Activated B cell treated with CpG ODN at 0.5 μM for 24 hours (primary cell): ENCODE measurements at regions not wholly inside any gene's neighbourhood (a gene's known extent, or its start where the extent isn't known, plus 50 kb on each side); places are given as distances from the start of the nearest gene placed in this dataset.
"Not testable (repeated sequence)": the region's sequence is repeated elsewhere in the genome, so short reads cannot be mapped to it uniquely, and the experiment has no call there.

Source experiments
- ATAC-seq: fragments of 200-7000 bp; cut with Tn5 transposase; one replicate; pipeline ENCODE4 v1.10.0; 2021; ENCODE audit warnings: low read depth, mild to moderate bottlenecking, moderate library complexity
- CTCF ChIA-PET: fragments of 350-600 bp; sonication (Branson Sonifier 250); formaldehyde crosslinking; loops from one replicate; lab custom pipeline; 2021; ENCODE audit warnings: antibody characterized with exemption; lab: Charles Lee
- POLR2A ChIA-PET: fragments of 350-600 bp; sonication (Branson Sonifier 250); formaldehyde crosslinking; loops from one replicate; lab custom pipeline; 2021; ENCODE audit warnings: antibody characterized with exemption; lab: Charles Lee
- DNase-seq: peaks from one replicate; pipeline ENCODE4 v3.0.0; 2022
- H3K27ac Mint-ChIP-seq: one replicate; pipeline ENCODE4 v1.8.0; 2020; ENCODE audit warnings: mixed read lengths
- H3K27me3 Mint-ChIP-seq: one replicate; pipeline ENCODE4 v1.8.0; 2021; ENCODE audit warnings: mixed read lengths
- H3K36me3 Mint-ChIP-seq: one replicate; pipeline ENCODE4 v1.8.0; 2021; ENCODE audit warnings: low read depth, mixed read lengths
- H3K4me1 Mint-ChIP-seq: one replicate; pipeline ENCODE4 v1.8.0; 2021; ENCODE audit warnings: mixed read lengths
- H3K4me3 Mint-ChIP-seq: one replicate; pipeline ENCODE4 v1.8.0; 2020; ENCODE audit warnings: mild to moderate bottlenecking, mixed read lengths
- H3K9me3 Mint-ChIP-seq: one replicate; pipeline ENCODE4 v1.8.0; 2020; ENCODE audit warnings: mixed read lengths
- CTCF ChIP-seq: fragments of 200-600 bp; IDR thresholded peaks from one replicate; pipeline ENCODE4 v1.8.0; 2022; ENCODE audit warnings: antibody characterized with exemption, mild to moderate bottlenecking
- intact Hi-C: fragments of 100-400 bp; cut with micrococcal nuclease; formaldehyde crosslinking; loops from one replicate; pipeline ENCODE4 v1.15.1; 2024

GRCh38 chr2:14094592-14094991, 537.9 kb upstream of the LRATD1 start:
- ChIA-PET POLR2A (no interaction called here), CTCF (no interaction called here)
- no peaks in the 10 kb centered on the region for H3K27me3 Mint-ChIP-seq
- no peaks in the 10 kb centered on the region for H3K9me3 Mint-ChIP-seq
- H3K36me3 Mint-ChIP-seq: no peaks in the 10 kb centered on the region
- H3K4me1 Mint-ChIP-seq: no peaks in the 10 kb centered on the region
- H3K27ac Mint-ChIP-seq: no peak overlapping the region
- no peak for ATAC-seq
- intact Hi-C loops: no loop called here
- no peak for TF ChIP-seq CTCF
- no peak overlapping the region for H3K4me3 Mint-ChIP-seq
- no peak for DNase-seq

GRCh38 chr2:14099101-14099500, 533.4 kb upstream of the LRATD1 start:
- POLR2A ChIA-PET, CTCF ChIA-PET, ATAC-seq, H3K4me3 Mint-ChIP-seq, H3K27me3 Mint-ChIP-seq, H3K27ac Mint-ChIP-seq, DNase-seq, intact Hi-C loops, H3K9me3 Mint-ChIP-seq, H3K4me1 Mint-ChIP-seq, H3K36me3 Mint-ChIP-seq: not testable (repeated sequence)

- H3K9me3 Mint-ChIP-seq: no peaks in the 10 kb centered on the region
- H3K27me3 Mint-ChIP-seq: no peaks in the 10 kb centered on the region
- ATAC-seq (no peak), DNase-seq (no peak)
- H3K27ac Mint-ChIP-seq: no peak overlapping the region
- ChIA-PET POLR2A (no interaction called here), CTCF (no interaction called here)
- no peaks in the 10 kb centered on the region for H3K4me1 Mint-ChIP-seq
- intact Hi-C loops: no loop called here
- no peak for TF ChIP-seq CTCF
- H3K36me3 Mint-ChIP-seq: no peaks in the 10 kb centered on the region
- H3K4me3 Mint-ChIP-seq: no peak overlapping the region
These were observed 518.2 kb upstream of the LRATD1 start for GRCh38 chr2:14114275-14114674.

- Mint-ChIP-seq H3K4me3 (no peak overlapping the region), H3K27ac (no peak overlapping the region), H3K36me3 (no peaks in the 10 kb centered on the region), H3K9me3 (no peaks in the 10 kb centered on the region), H3K4me1 (no peaks in the 10 kb centered on the region), H3K27me3 (no peaks in the 10 kb centered on the region)
- ChIA-PET POLR2A (no interaction called here), CTCF (no interaction called here)
- DNase-seq (no peak), ATAC-seq (no peak)
- TF ChIP-seq CTCF: no peak
- intact Hi-C loops: no loop called here
These were observed 512.1 kb upstream of the LRATD1 start for GRCh38 chr2:14120376-14120775.

- DNase-seq (no peak), ATAC-seq (no peak)
- TF ChIP-seq CTCF: no peak
- peaks cover 2% of the 10 kb centered on the region for H3K9me3 Mint-ChIP-seq
- intact Hi-C loops: no loop called here
- H3K27me3 Mint-ChIP-seq: no peaks in the 10 kb centered on the region
- no peaks in the 10 kb centered on the region for H3K36me3 Mint-ChIP-seq
- ChIA-PET CTCF (no interaction called here), POLR2A (no interaction called here)
- H3K27ac Mint-ChIP-seq: no peak overlapping the region
- H3K4me1 Mint-ChIP-seq: no peaks in the 10 kb centered on the region
- no peak overlapping the region for H3K4me3 Mint-ChIP-seq
These were observed 508.9 kb upstream of the LRATD1 start for GRCh38 chr2:14123436-14124103.
